GM04503 (cell line): ENCODE measurements at regions not wholly inside any gene's neighbourhood (a gene's known extent, or its start where the extent isn't known, plus 50 kb on each side); places are given as distances from the start of the nearest gene placed in this dataset.
"Not testable (repeated sequence)": the region's sequence is repeated elsewhere in the genome, so short reads cannot be mapped to it uniquely, and the experiment has no call there.

Experiments used
- DNase-seq: peaks from one replicate; pipeline ENCODE4 v3.0.0-alpha.2; 2012; ENCODE audit warnings: low read depth

GRCh38 chr10:42187501-42188195, 450.7 kb downstream of the ZNF33B start:
- DNase-seq = not testable (repeated sequence)

GRCh38 chr10:42177793-42178689, 460.3 kb downstream of the ZNF33B start:
- not testable (repeated sequence) for DNase-seq

DNA sequence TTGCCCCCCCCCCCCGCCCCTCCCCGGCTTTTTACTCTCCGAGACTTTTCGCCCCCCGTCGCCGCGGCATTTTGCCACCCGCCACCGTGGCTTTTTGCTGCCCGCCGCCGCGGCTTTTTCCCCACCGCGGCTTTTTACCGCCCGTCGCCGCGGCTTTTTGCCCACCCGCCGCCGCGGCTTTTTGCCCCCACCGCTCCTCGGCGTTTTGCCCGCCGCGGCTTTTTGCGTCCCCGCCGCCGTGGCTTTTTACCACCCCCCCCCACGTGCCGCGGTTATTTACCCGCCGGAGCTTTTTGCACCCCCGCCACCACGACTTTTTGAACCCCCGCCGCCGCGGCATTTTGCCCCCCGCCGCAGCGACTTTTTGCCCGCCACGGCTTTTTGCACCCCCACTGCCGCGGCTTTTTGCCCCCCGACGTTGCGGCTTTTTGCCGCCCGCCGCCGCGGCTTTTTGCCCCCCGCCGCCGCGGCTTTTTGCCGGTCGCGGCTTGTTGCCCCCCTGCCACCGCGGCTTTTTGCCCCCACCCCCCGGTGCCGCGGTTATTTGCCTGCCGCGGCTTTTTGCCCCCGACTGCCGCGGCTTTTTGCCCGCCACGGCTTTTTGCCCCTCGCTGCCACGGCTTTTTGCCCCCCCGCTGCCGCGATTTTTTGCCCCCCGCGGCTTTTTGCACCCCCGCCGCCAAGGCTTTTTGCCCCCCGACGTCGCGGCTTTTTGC, 461.1 kb downstream of the ZNF33B start:
- no peak for DNase-seq

DNA sequence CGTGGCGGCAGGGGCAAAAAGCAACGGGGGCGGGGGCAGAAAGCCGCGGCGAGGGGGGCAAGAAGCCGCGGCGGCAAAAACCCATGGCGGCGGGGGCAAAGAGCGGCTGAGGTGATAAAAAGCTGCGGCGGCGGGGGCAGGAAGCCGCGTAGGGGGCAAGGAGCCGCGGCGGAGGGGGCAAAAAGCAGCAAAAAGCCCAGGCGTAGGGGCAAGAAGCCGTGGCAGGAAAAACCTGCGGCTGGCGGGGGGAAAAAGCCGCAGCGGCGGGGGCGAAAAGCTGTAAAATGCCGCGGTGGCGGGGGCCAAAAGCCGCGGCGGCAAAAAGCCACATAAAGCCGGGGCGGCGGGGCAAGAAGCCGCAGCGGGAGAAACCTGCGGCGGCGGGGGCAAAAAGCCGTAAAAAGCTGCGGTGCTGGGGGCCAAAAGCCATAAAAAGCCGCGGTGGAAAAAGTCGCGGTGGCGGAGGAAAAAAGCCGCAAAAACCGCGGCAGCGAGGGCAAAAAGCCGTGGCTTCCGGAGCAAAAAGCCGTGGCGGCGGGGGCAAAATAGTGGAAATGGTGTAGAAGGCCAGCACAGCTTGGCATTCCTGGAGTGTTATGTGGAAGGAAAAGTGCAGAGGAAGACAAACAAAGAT, 487.8 kb downstream of the ZNF33B start:
- DNase-seq = no peak

DNA sequence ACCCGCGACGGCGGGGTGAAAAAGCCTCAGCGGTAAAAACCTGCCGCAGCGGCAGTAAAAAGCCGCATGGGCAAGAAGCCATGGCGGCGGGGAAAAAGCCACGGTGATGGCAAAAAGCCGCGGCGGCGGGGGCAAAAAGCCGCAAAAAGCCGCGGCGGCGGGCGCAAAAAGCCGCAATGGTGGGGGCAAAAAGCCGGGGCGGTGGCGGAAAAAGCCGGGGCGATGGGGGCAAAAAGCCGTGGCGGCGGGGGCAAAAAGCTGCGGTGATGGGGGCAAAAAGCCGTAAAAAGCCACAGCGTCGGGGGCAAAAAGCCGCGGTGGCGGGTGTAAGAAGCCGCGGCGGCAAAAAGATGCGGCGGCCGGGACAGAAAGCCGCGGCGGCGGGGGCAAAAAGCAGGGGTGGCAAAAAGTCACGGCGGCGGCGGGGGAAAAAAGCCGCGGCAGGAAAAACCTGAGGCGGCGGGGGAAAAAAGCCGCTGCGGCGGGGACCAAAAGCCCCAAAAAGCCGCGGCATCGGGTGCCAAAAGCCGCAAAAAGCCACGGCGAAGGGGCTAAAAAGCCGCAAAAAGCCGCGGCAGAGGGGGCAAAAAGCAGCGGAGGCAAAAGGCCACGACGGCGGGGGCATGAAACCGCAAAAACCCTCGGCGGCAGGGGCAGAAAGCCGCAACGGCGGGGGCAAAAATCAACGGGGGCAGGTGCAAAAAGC, 488.5 kb downstream of the ZNF33B start:
- no peak for DNase-seq

DNA sequence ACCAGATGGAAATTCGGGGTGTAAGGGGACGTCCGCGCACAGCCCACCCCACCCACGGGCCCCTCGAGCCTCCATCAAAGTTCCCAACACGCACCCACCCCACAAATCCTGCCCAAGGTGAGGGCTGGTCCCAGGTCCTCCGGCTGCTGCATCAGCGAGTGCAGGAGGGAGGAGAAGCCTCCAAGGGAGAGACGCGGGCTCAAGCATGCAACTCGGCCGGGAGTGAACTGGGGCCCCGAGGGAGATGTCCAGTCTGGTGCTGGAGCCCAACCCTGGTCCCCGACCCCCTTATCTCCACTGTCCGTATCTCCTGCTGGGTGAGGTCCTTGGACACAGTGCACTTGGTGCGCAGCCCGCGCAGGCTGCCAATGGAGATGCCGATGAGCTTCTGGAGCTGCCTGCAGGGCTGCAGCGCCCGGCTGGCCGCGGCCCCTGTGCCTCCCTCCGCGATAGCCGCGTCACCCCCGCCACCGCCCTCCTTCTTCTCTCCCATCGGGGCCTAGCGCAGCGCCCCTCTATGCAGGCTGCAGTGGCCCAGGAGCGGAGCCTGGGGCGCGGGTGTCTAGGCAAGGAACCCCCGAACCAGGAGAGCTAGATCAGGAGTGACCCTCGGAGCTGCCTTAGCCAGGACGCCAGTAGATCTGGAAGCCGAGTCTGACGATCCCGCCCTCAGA, 489.2 kb downstream of the ZNF33B start:
- no peak for DNase-seq

- DNase-seq = not testable (repeated sequence)
Observed at GRCh38 chr10:42146165-42146564, 492.2 kb downstream of the ZNF33B start.

DNA sequence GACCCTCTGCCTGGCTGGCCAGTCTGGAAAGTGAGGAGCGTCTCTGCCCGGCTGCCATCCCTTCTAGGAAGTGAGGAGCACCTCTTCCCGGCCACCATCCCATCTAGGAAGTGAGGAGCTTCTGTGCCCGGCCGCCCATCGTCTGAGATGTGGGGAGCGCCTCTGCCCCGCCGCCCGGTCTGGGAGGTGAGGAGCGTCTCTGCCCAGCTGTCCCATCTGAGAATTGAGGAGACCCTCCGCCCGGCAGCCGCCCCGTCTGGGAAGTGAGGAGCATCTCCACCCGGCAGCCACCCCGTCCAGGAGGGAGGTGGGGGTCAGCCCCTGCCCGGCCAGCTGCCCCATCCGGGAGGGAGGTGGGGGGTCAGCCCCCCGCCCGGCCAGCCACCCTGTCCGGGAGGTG, 500.3 kb downstream of the ZNF33B start:
- not testable (repeated sequence) for DNase-seq

GRCh38 chr10:42113158-42113450, 525.3 kb downstream of the ZNF33B start:
- no peak for DNase-seq

DNA sequence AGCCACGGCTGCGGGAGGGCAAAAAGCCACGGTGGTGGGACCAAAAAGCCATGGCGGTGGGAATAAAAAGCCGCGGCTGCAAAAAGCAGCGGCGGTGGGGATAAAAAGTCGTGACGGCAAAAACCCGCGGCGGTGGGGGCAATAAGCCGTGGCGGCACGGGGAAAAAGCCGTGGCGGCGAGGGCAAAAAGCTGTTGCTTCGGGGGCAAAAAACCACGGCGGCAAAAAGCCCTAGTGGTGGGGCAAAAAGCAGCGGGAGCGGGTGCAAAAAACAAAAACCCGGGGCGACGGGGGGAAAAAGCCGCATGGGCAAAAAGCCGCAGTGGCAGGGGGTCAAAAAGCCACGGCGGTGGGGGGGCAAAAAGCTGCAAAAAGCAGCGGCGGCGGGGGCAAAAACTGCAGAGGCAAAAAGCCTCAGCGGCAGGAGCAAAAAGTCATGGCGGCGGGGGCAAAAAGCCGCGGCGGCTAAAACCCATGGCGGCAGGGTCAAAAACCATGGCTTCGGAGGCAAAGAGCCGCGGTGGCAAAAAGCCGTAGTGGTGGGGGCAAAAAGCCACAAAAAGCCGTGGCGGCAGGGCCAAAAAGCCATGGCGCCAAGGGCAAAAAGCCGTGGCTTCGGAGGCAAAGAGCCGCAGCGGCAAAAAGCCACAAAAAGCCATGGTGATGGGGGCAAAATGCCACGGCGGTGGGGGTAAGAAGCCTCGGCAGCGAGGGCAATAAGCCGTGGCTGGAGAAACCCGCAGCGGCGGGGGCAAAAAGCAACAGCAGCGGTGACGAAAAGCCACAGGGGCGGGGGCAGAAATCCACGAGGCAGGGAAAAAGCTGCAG, 525.8 kb downstream of the ZNF33B start:
- no peak for DNase-seq

GRCh38 chr10:42111661-42112330, 526.6 kb downstream of the ZNF33B start:
- no peak for DNase-seq

GRCh38 chr10:42111076-42111475, 527.3 kb downstream of the ZNF33B start:
- DNase-seq = no peak
